Testis (tissue), 2 donors: ENCODE measurements at regions not wholly inside any gene's neighbourhood (a gene's known extent, or its start where the extent isn't known, plus 50 kb on each side); places are given as distances from the start of the nearest gene placed in this dataset.

ENCODE experiments used
- DNase-seq: peaks from one replicate; pipeline ENCODE4 v3.0.0-alpha.2; 2019
- H3K27ac ChIP-seq, 2 donors: fragments of 200-600 bp; sonication (generic); one replicate each; pipeline ENCODE4 v1.5.1; 2019
- H3K27me3 ChIP-seq: fragments of 200-600 bp; sonication (generic); one replicate; pipeline ENCODE4 v1.5.1; 2019
- H3K36me3 ChIP-seq: fragments of 200-600 bp; sonication (generic); one replicate; pipeline ENCODE4 v1.5.1; 2017; ENCODE audit warnings: low read depth; ENCODE audit errors: missing control alignments
- H3K4me1 ChIP-seq: fragments of 200-600 bp; sonication (generic); one replicate; pipeline ENCODE4 v1.5.1; 2019
- H3K4me3 ChIP-seq, 2 donors: fragments of 200-600 bp; sonication (generic); one replicate each; pipeline ENCODE4 v1.5.1; 2017 to 2019
- H3K9me3 ChIP-seq: fragments of 200-600 bp; sonication (generic); one replicate; pipeline ENCODE4 v1.5.1; 2017
- CTCF ChIP-seq, 3 experiments: fragments of 450-650 bp in 2 of 3; fragments of 200-600 bp in 1 of 3; sonication (generic) in 1 of 3; IDR thresholded peaks; one replicate each; pipeline ENCODE4 v1.5.1; 2016 to 2019; ENCODE audit warnings: antibody characterized with exemption in 3 of 3, mild to moderate bottlenecking in 2 of 3, moderate library complexity in 1 of 3
- POLR2A ChIP-seq: fragments of 450-650 bp; IDR thresholded peaks from one replicate; pipeline ENCODE4 v1.6.1; 2017; ENCODE audit warnings: antibody characterized with exemption, mild to moderate bottlenecking, moderate library complexity
- WGBS, 2 donors: methylation state at CpG; one replicate each; pipeline ENCODE4 v1.1.5; 2018; 5-methylcytosine and 5-hydroxymethylcytosine counted together
- intact Hi-C: fragments of 100-400 bp; cut with DNase I; formaldehyde crosslinking; loops from one replicate; pipeline ENCODE4 v1.15.1; 2023; ENCODE audit warnings: low total_unique reads

DNA sequence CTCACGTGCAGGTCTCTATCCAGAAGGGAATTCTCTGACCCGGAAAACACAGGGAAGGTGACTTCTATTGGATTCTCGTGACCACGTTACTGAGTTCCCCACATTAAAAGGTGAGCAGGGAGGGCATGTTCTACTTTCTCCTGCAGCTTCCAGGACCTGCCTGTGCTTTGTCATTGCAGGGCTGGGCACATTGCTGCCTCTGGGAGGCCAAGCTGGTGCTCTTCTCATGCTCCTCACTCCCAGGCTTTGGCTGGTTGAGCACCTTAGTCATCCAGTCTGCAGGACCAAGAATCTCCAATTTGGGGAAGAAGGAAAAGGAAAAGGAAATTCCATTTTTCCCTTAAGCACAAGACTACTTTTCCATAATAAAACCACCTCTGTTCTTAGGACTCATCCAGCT is 86.5 kb upstream of the TMEM72 start:
- H3K4me1 ChIP-seq: no peaks in the 10 kb centered on the region
- intact Hi-C loops: no loop called here
- WGBS, 2 donors: 91 to 94% methylated on average over 4 of the region's 4 CpGs
- DNase-seq: no peak
- no peak overlapping the region for H3K27ac ChIP-seq
- H3K27me3 ChIP-seq: no peaks in the 10 kb centered on the region
- no peak overlapping the region for H3K4me3 ChIP-seq
- H3K9me3 ChIP-seq: no peaks in the 10 kb centered on the region
- no peak for TF ChIP-seq POLR2A
- no peak for TF ChIP-seq CTCF (IDR thresholded peaks at IDR 0.05)
- no peaks in the 10 kb centered on the region for H3K36me3 ChIP-seq

- DNase-seq: no peak
- Histone ChIP-seq H3K4me1 (no peaks in the 10 kb centered on the region), H3K27ac (no peak overlapping the region), H3K36me3 (no peaks in the 10 kb centered on the region), H3K4me3 (no peak overlapping the region), H3K27me3 (no peaks in the 10 kb centered on the region), H3K9me3 (no peaks in the 10 kb centered on the region)
- WGBS, 2 donors: 74 to 80% methylated on average over 4 to 13 of the region's 13 CpGs
- intact Hi-C loops: no loop called here
- TF ChIP-seq CTCF (IDR thresholded peaks at IDR 0.05) (no peak), POLR2A (no peak)
Observed at GRCh38 chr10:44827431-44828006, 83.6 kb upstream of the TMEM72 start.

DNA sequence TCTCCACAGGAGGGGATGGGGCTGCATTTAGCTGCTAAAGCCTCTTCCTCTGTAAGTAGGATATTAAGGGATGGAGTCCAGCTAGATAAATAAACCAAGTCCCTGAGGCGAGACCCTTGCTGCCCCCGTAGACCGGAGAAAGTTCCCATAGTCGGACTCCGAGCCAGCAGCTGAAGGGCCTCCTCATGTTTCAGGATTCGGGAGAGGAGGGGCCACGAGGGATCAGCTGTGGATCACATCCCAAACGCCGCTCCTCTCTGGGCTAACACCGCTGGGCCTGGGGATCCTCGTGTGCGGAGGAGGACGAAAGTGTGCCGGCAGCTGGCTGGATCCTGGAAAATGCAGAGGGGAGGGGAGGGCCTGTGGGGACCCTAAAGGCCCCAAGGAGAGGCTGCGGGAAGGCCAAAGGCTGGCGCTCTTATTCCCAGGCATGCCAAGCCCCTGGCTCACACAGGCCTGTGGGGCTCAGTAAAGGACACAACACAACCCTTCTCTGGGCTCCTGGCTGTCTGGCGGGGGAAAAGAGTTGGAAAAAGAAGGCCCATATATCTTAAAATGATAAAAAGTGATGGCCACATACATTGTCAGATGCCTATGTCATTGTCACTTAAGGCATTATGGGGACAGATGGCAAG is 82.5 kb upstream of the TMEM72 start:
- TF ChIP-seq CTCF (IDR thresholded peaks at IDR 0.05): no peak
- intact Hi-C loops: no loop called here
- no peaks in the 10 kb centered on the region for H3K36me3 ChIP-seq
- H3K27me3 ChIP-seq: no peaks in the 10 kb centered on the region
- H3K9me3 ChIP-seq: no peaks in the 10 kb centered on the region
- WGBS, 2 donors: 25 to 41% methylated on average over 13 to 17 of the region's 17 CpGs
- H3K27ac ChIP-seq: no peak overlapping the region
- H3K4me3 ChIP-seq: no peak overlapping the region
- peak; percentile 55 for DNase-seq
- no peaks in the 10 kb centered on the region for H3K4me1 ChIP-seq

- TF ChIP-seq POLR2A (no peak), CTCF (IDR thresholded peaks at IDR 0.05) (no peak)
- intact Hi-C loops: no loop called here
- no peaks in the 10 kb centered on the region for H3K9me3 ChIP-seq
- no peaks in the 10 kb centered on the region for H3K36me3 ChIP-seq
- H3K4me1 ChIP-seq: no peaks in the 10 kb centered on the region
- no peak for DNase-seq
- no peak overlapping the region for H3K4me3 ChIP-seq
- H3K27me3 ChIP-seq: no peaks in the 10 kb centered on the region
- H3K27ac ChIP-seq: no peak overlapping the region
- WGBS, 2 donors: 83 to 90% methylated on average over 9 of the region's 9 CpGs
Observed at GRCh38 chr10:44829426-44829825, 81.7 kb upstream of the TMEM72 start.

GRCh38 chr10:44830022-44830421 is 81.1 kb upstream of the TMEM72 start:
- DNase-seq: no peak
- Histone ChIP-seq H3K27ac (no peak overlapping the region), H3K4me3 (no peak overlapping the region), H3K4me1 (no peaks in the 10 kb centered on the region), H3K27me3 (no peaks in the 10 kb centered on the region), H3K9me3 (no peaks in the 10 kb centered on the region), H3K36me3 (no peaks in the 10 kb centered on the region)
- WGBS, 2 donors: 82 to 95% methylated on average over 4 of the region's 4 CpGs
- TF ChIP-seq CTCF (IDR thresholded peaks at IDR 0.05) (no peak), POLR2A (no peak)
- intact Hi-C loops: no loop called here
